Stomach (tissue), 8 donors: ENCODE measurements at regions not wholly inside any gene's neighbourhood (a gene's known extent, or its start where the extent isn't known, plus 50 kb on each side); places are given as distances from the start of the nearest gene placed in this dataset.

Source experiments
- DNase-seq, 2 donors: peaks; one replicate each; pipeline versions ENCODE4 v3.0.0 to v3.0.0-alpha.2; 2013 to 2019
- H3K27ac ChIP-seq, 5 donors: fragments of 200-600 bp in 4 of 5; sonication (generic) in 4 of 5; one replicate each; pipeline ENCODE4 v1.5.1; 2013 to 2019; ENCODE audit warnings: mild to moderate bottlenecking in 1 of 5, moderate library complexity in 1 of 5
- H3K27me3 ChIP-seq, 3 donors: fragments of 200-600 bp; sonication (generic); one replicate each; pipeline ENCODE4 v1.5.1; 2017 to 2019; ENCODE audit warnings: mixed run types in 1 of 3
- H3K36me3 ChIP-seq, 4 donors: fragments of 200-600 bp; sonication (generic); 1 replicate in 3 of 4; 2 replicates in 1 of 4; pipeline ENCODE4 v1.5.1; 2016 to 2019
- H3K4me1 ChIP-seq, 4 donors: fragments of 200-600 bp; sonication (generic); one replicate each; pipeline ENCODE4 v1.5.1; 2016 to 2019
- H3K4me3 ChIP-seq, 4 donors: fragments of 200-600 bp; sonication (generic) in 3 of 4; one replicate each; pipeline ENCODE4 v1.5.1; 2016 to 2019; ENCODE audit warnings: mild to moderate bottlenecking in 1 of 4
- H3K9me3 ChIP-seq, 4 donors: fragments of 200-600 bp; sonication (generic); one replicate each; pipeline ENCODE4 v1.5.1; 2016 to 2019
- CTCF ChIP-seq, 7 experiments: fragments of 450-650 bp in 4 of 7; fragments of 200-600 bp in 3 of 7; sonication (generic) in 3 of 7; IDR thresholded peaks; one replicate each; pipeline ENCODE4 v1.5.1; 2016 to 2019; ENCODE audit warnings: antibody characterized with exemption in 7 of 7, control low read depth in 2 of 7, mild to moderate bottlenecking in 1 of 7
- EP300 ChIP-seq: sonication (generic); formaldehyde crosslinking; IDR thresholded peaks from one replicate; pipeline ENCODE4 v1.6.1; 2017; ENCODE audit warnings: antibody characterized with exemption
- POLR2A ChIP-seq, 4 donors: fragments of 450-650 bp; IDR thresholded peaks; one replicate each; pipeline ENCODE4 v1.6.1; 2016; ENCODE audit warnings: antibody characterized with exemption in 4 of 4, control low read depth in 2 of 4, mild to moderate bottlenecking in 1 of 4, moderate library complexity in 1 of 4
- POLR2AphosphoS5 ChIP-seq, 3 donors: sonication (generic); formaldehyde crosslinking; IDR thresholded peaks; one replicate each; pipeline ENCODE4 v1.6.1; 2016; ENCODE audit warnings: antibody characterized with exemption in 3 of 3
- WGBS, 5 donors: extraction: QIAGEN DNeasy Blood & Tissue Kit in 3 of 5; methylation state at CpG; one replicate each; pipeline versions ENCODE4 v1.1.5 to v1.1.7; 2013 to 2018; 5-methylcytosine and 5-hydroxymethylcytosine counted together
- intact Hi-C: fragments of 100-400 bp; cut with DNase I; formaldehyde crosslinking; loops from one replicate; pipeline ENCODE4 v1.15.1; 2023; ENCODE audit warnings: low total_unique reads
- donor health status: healthy with polysubstance abuse.
- donor health status: Bipolar disorder and iron deficiency.
- donor health status: healthy.

GRCh38 chr7:16993543-16993942 lies 111.8 kb upstream of the AGR3 start:
- H3K4me1 ChIP-seq = peaks cover 0 to 22% (median 17%) of the 10 kb centered on the region in 4 donors
- no peak overlapping the region for H3K4me3 ChIP-seq
- TF ChIP-seq CTCF (IDR thresholded peaks at IDR 0.05) = no peak
- no peak for TF ChIP-seq POLR2AphosphoS5 (IDR thresholded peaks at IDR 0.05)
- TF ChIP-seq POLR2A (IDR thresholded peaks at IDR 0.05) = no peak
- H3K36me3 ChIP-seq = no peaks in the 10 kb centered on the region
- H3K9me3 ChIP-seq = peaks cover 0 to 14% (median 3%) of the 10 kb centered on the region in 4 donors
- WGBS, 5 donors = 93 to 95% (median 95%) methylated on average over 4 of the region's 4 CpGs
- no peaks in the 10 kb centered on the region for H3K27me3 ChIP-seq
- peak overlapping the region in 1 of 5 donors; percentile 86 for H3K27ac ChIP-seq
- no peak for DNase-seq
- intact Hi-C loops = no loop called here

- TF ChIP-seq CTCF (IDR thresholded peaks at IDR 0.05) (no peak), EP300 (no peak), POLR2A (IDR thresholded peaks at IDR 0.05) (no peak), POLR2AphosphoS5 (IDR thresholded peaks at IDR 0.05) (no peak)
- intact Hi-C loops = no loop called here
- Histone ChIP-seq H3K9me3 (peaks cover 0 to 14% (median 3%) of the 10 kb centered on the region in 4 donors), H3K27ac (no peak overlapping the region), H3K4me3 (no peak overlapping the region), H3K27me3 (no peaks in the 10 kb centered on the region), H3K36me3 (no peaks in the 10 kb centered on the region), H3K4me1 (no peaks in the 10 kb centered on the region)
- no peak for DNase-seq
- WGBS, 5 donors = 40 to 63% (median 52%) methylated on average over 1 of the region's 1 CpG
Measured at GRCh38 chr7:16998481-16999051, 116.8 kb upstream of the AGR3 start.

GRCh38 chr7:16999541-17000267 lies 117.9 kb upstream of the AGR3 start:
- H3K4me3 ChIP-seq = no peak overlapping the region
- DNase-seq = no peak
- no peaks in the 10 kb centered on the region for H3K4me1 ChIP-seq
- 67 to 79% (median 75%) methylated on average over 1 of the region's 1 CpG for WGBS, 5 donors
- peaks cover 0 to 14% (median 3%) of the 10 kb centered on the region in 4 donors for H3K9me3 ChIP-seq
- no peaks in the 10 kb centered on the region for H3K27me3 ChIP-seq
- no peak for TF ChIP-seq POLR2AphosphoS5 (IDR thresholded peaks at IDR 0.05)
- TF ChIP-seq CTCF (IDR thresholded peaks at IDR 0.05) = no peak
- no peak for TF ChIP-seq POLR2A (IDR thresholded peaks at IDR 0.05)
- no peak for TF ChIP-seq EP300
- intact Hi-C loops = no loop called here
- no peaks in the 10 kb centered on the region for H3K36me3 ChIP-seq
- peak overlapping the region in 1 of 5 donors; percentile 10 for H3K27ac ChIP-seq

GRCh38 chr7:17005271-17005670 lies 123.5 kb upstream of the AGR3 start:
- TF ChIP-seq EP300 = no peak
- TF ChIP-seq CTCF (IDR thresholded peaks at IDR 0.05) = no peak
- TF ChIP-seq POLR2A (IDR thresholded peaks at IDR 0.05) = no peak
- TF ChIP-seq POLR2AphosphoS5 (IDR thresholded peaks at IDR 0.05) = no peak
- intact Hi-C loops = no loop called here
- Histone ChIP-seq H3K36me3 (no peaks in the 10 kb centered on the region), H3K9me3 (no peaks in the 10 kb centered on the region), H3K4me3 (no peak overlapping the region), H3K27ac (no peak overlapping the region), H3K4me1 (peaks cover 0 to 16% (median 0%) of the 10 kb centered on the region in 4 donors), H3K27me3 (no peaks in the 10 kb centered on the region)
- 75 to 91% (median 81%) methylated on average over 4 of the region's 4 CpGs for WGBS, 5 donors
- no peak for DNase-seq
